ENCODE measurements at regions not wholly inside any gene's neighbourhood (a gene's known extent, or its start where the extent isn't known, plus 50 kb on each side); places are given as distances from the start of the nearest gene placed in this dataset.

DNA sequence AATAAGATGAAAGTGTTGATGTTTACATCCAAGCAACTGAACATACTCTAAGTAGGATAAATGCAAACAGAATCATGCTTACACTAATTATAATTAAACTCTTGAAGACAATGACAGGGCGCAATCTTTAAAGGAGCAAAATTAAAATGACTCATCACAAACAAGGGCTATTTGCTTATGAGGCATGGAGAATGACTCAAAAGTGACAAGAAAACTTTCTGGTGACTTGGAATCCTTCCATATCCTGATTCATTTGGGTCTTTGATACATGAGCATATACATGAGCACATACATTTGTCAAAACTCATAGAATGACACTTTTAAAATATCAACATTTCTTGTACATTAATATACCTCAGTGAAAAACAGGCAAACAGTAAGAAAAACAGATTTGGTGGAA is 1632.3 kb downstream of the KCNT2 start:
- TF ChIP-seq, protein P1, sequence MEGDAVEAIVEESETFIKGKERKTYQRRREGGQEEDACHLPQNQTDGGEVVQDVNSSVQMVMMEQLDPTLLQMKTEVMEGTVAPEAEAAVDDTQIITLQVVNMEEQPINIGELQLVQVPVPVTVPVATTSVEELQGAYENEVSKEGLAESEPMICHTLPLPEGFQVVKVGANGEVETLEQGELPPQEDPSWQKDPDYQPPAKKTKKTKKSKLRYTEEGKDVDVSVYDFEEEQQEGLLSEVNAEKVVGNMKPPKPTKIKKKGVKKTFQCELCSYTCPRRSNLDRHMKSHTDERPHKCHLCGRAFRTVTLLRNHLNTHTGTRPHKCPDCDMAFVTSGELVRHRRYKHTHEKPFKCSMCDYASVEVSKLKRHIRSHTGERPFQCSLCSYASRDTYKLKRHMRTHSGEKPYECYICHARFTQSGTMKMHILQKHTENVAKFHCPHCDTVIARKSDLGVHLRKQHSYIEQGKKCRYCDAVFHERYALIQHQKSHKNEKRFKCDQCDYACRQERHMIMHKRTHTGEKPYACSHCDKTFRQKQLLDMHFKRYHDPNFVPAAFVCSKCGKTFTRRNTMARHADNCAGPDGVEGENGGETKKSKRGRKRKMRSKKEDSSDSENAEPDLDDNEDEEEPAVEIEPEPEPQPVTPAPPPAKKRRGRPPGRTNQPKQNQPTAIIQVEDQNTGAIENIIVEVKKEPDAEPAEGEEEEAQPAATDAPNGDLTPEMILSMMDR (IDR thresholded peaks at IDR 0.05) = no peak
- no peak for TF ChIP-seq EP300 (IDR thresholded peaks at IDR 0.05)
- TF ChIP-seq POLR2A (IDR thresholded peaks at IDR 0.05) = no peak
- Histone ChIP-seq H3K9me3 (peaks cover 0 to 2% (median 0%) of the 10 kb centered on the region in 4 donors), H3K27me3 (no peaks in the 10 kb centered on the region), H3K4me1 (no peaks in the 10 kb centered on the region), H3K4me3 (no peak overlapping the region), H3K36me3 (no peaks in the 10 kb centered on the region), H3K27ac (no peak overlapping the region)
- no peak for DNase-seq (ENCODE audit: low spot score in 2 of 2)
- WGBS, 2 donors = 80 to 87% methylated on average over 1 of the region's 1 CpG

DNA sequence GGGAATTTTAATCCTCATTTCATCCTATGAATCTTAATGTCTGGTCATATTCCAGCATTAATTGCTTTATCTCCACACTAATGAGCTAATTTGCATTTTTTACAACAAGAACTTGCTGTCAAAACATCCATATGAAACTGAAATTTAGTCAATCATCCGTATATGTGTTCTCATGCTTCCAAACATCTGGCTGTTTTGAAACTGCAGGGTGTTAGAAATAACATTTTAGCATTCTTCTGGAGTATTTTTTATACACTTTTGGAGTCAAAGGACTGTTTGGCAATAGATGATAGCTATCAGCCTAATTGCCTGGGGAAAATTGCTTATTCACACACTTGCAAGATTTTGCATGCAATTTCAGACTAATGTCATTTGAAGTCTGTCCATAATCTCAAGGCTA is 1639.3 kb downstream of the KCNT2 start:
- TF ChIP-seq, protein P1 (IDR thresholded peaks at IDR 0.05) = no peak
- TF ChIP-seq EP300 (IDR thresholded peaks at IDR 0.05) (no peak), POLR2A (IDR thresholded peaks at IDR 0.05) (no peak)
- no peak overlapping the region for H3K27ac ChIP-seq
- H3K27me3 ChIP-seq = no peaks in the 10 kb centered on the region
- 54 to 70% methylated on average over 1 of the region's 1 CpG for WGBS, 2 donors
- H3K4me1 ChIP-seq = no peaks in the 10 kb centered on the region
- no peaks in the 10 kb centered on the region for H3K9me3 ChIP-seq
- no peak for DNase-seq (ENCODE audit: low spot score in 2 of 2)
- H3K36me3 ChIP-seq = no peaks in the 10 kb centered on the region
- H3K4me3 ChIP-seq = no peak overlapping the region

DNA sequence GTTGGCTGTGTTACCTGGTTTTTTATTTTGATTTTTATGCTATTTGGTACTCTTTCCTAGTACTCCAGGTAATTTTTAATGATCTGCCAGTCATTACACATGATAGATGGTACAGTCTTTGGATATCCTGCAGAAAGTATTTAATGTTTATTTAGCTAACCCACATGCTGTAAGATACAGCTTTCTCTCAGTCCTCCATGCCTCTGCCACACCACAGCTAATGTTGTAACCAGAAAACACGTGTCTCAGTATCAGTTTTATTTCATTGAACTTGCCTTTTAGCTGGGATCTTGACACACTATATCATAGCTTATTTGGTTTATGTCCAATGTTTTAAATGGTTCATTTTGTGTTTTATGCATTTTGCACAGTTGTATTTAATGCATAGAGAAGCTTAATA is 1648.4 kb downstream of the KCNT2 start:
- no peaks in the 10 kb centered on the region for H3K36me3 ChIP-seq
- TF ChIP-seq EP300 (IDR thresholded peaks at IDR 0.05) = no peak
- no peak for TF ChIP-seq POLR2A (IDR thresholded peaks at IDR 0.05)
- TF ChIP-seq, protein P1 (IDR thresholded peaks at IDR 0.05) = no peak
- no peak overlapping the region for H3K27ac ChIP-seq
- WGBS, 2 donors = 58% methylated on average over 1 of the region's 1 CpG
- H3K27me3 ChIP-seq = no peaks in the 10 kb centered on the region
- H3K4me1 ChIP-seq = no peaks in the 10 kb centered on the region
- no peak overlapping the region for H3K4me3 ChIP-seq
- no peaks in the 10 kb centered on the region for H3K9me3 ChIP-seq
- DNase-seq (ENCODE audit: low spot score in 2 of 2) = no peak

DNA sequence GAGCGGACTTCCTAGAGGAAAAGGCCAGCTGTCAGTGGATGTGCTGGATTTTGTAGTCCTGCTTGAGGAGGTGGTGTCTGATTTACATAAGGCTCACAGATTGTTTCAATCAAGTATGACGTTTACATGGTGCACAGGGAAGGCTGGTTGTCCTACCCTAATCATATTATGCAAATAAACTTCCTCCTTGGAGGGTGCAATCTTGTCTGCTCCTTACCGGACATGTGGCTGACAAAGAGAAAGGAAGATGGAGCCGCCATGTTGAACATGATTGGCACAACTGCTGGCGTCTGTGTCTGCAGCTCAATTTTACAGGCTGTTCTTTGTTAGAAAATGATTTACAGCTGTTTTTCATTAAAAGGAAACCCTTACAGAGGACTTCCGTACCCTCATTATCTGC is 1656.1 kb downstream of the KCNT2 start:
- Histone ChIP-seq H3K36me3 (no peaks in the 10 kb centered on the region), H3K27ac (no peak overlapping the region), H3K4me3 (no peak overlapping the region), H3K4me1 (no peaks in the 10 kb centered on the region), H3K27me3 (no peaks in the 10 kb centered on the region), H3K9me3 (no peaks in the 10 kb centered on the region)
- 46 to 54% methylated on average over 6 of the region's 6 CpGs for WGBS, 2 donors
- no peak for TF ChIP-seq EP300 (IDR thresholded peaks at IDR 0.05)
- TF ChIP-seq POLR2A (IDR thresholded peaks at IDR 0.05) = no peak
- TF ChIP-seq, protein P1 (IDR thresholded peaks at IDR 0.05) = no peak
- DNase-seq (ENCODE audit: low spot score in 2 of 2) = no peak

DNA sequence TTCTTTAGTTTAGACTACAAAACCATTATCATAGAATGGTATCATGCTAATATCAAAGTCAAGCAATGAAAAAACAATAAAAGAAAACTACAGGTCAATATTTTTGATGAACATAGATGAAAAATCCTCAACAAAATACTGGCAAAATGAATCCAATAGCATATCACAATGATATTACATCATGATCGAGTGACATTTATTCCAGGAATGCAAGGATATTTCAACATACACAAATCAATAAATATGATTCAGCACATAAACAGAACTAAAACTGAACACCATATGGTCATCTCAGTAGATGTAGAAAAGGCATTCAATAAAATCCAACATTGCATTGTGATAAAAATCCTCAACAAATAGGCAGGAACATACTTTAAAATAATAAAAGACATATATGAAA is 1657.7 kb downstream of the KCNT2 start:
- H3K27me3 ChIP-seq = no peaks in the 10 kb centered on the region
- no peak overlapping the region for H3K27ac ChIP-seq
- TF ChIP-seq EP300 (IDR thresholded peaks at IDR 0.05) = no peak
- TF ChIP-seq, protein P1 (IDR thresholded peaks at IDR 0.05) = no peak
- TF ChIP-seq POLR2A (IDR thresholded peaks at IDR 0.05) = no peak
- H3K36me3 ChIP-seq = no peaks in the 10 kb centered on the region
- no peaks in the 10 kb centered on the region for H3K9me3 ChIP-seq
- 90 to 91% methylated on average over 1 of the region's 1 CpG for WGBS, 2 donors
- H3K4me1 ChIP-seq = no peaks in the 10 kb centered on the region
- no peak overlapping the region for H3K4me3 ChIP-seq
- no peak for DNase-seq (ENCODE audit: low spot score in 2 of 2)
